ENCODE measurements at regions not wholly inside any gene's neighbourhood (a gene's known extent, or its start where the extent isn't known, plus 50 kb on each side); places are given as distances from the start of the nearest gene placed in this dataset.

- dilution Hi-C loops (cut with MboI; ENCODE audit: extremely low pct_ligation_motif_present, low sequenced_read_pairs), result no loop called here
Measured at GRCh38 chrX:22559506-22559905, 286.8 kb downstream of the CBLL2 start.

More at GRCh38 chrX:22559506-22559905, 286.8 kb downstream of the CBLL2 start:
- ChIA-PET POLR2A (no interaction called here), CTCF (no interaction called here)
- H3K4me3 ChIP-seq (replicated peaks in 1 of 3; ENCODE audit: insufficient read depth in 1 of 3, low read depth in 1 of 3, low read length in 3 of 3), result no peak overlapping the region
- no peak overlapping the region for H3K9ac ChIP-seq (replicated peaks; ENCODE audit: extremely low read depth, insufficient read depth, low read length)
- DNase-seq (ENCODE audit: low read depth, low spot score) (no peak), FAIRE-seq (no peak)
- no peaks in the 10 kb centered on the region for H3K36me3 ChIP-seq (ENCODE audit: control insufficient read depth in 2 of 2, extremely low read depth in 1 of 2, insufficient read depth in 2 of 2, low read length in 2 of 2)
- H3K27ac ChIP-seq (ENCODE audit: insufficient read depth, low read depth, low read length), result no peak overlapping the region
- no peak for TF ChIP-seq POLR2AphosphoS5 (IDR thresholded peaks at IDR 0.05; ENCODE audit: insufficient read depth, low read depth, low read length)
- no peak for TF ChIP-seq JUN (IDR thresholded peaks at IDR 0.05; ENCODE audit: borderline replicate concordance, insufficient read depth, insufficient read length, low read depth)
- TF ChIP-seq MAX (IDR thresholded peaks at IDR 0.05; ENCODE audit: insufficient read depth, insufficient read length), result no peak
- TF ChIP-seq EZH2 (IDR thresholded peaks at IDR 0.05; ENCODE audit: borderline replicate concordance, low read depth, low read length, severe bottlenecking), result no peak
- no peak for TF ChIP-seq MYC (IDR thresholded peaks at IDR 0.05; ENCODE audit: low read depth, low read length)
- no peak for TF ChIP-seq POLR2A (IDR thresholded peaks at IDR 0.05; ENCODE audit: low read depth, low read length)
- no peak for TF ChIP-seq CTCF (IDR thresholded peaks at IDR 0.05; ENCODE audit: extremely low read depth in 1 of 2, insufficient read depth in 1 of 2, low read depth in 1 of 2, low read length in 2 of 2)
- TF ChIP-seq GATA2 (IDR thresholded peaks at IDR 0.05; ENCODE audit: insufficient read depth, insufficient read length, low read depth, low read length), result no peak
- no peak for TF ChIP-seq FOS (IDR thresholded peaks at IDR 0.05; ENCODE audit: borderline replicate concordance, insufficient read depth, low read length)
- H3K4me2 ChIP-seq (ENCODE audit: insufficient read depth, low read length), result no peak overlapping the region
- H4K20me1 ChIP-seq (replicated peaks; ENCODE audit: control insufficient read depth, extremely low read depth, insufficient read depth, low read length), result no peaks in the 10 kb centered on the region
- intact Hi-C loops (cut with micrococcal nuclease), result no loop called here
- H3K9me1 ChIP-seq (replicated peaks; ENCODE audit: control insufficient read depth, extremely low read depth, insufficient read depth, low read length), result no peaks in the 10 kb centered on the region
- H3K4me1 ChIP-seq (ENCODE audit: control insufficient read depth, extremely low read depth, insufficient read depth, low read length), result no peaks in the 10 kb centered on the region
- H2AFZ ChIP-seq (ENCODE audit: low read depth, low read length), result no peak overlapping the region
- BruUV-seq (replicated peaks), result no TSS peak
- no peaks in the 10 kb centered on the region for H3K27me3 ChIP-seq (ENCODE audit: control insufficient read depth in 2 of 2, insufficient read depth in 2 of 2, low read length in 2 of 2)
- no peaks in the 10 kb centered on the region for H3K9me3 ChIP-seq (replicated peaks; ENCODE audit: control insufficient read depth, insufficient read depth, low read length)
- H3K79me2 ChIP-seq (ENCODE audit: control insufficient read depth, insufficient read depth, low read length), result no peaks in the 10 kb centered on the region
